K562 (cell line): ENCODE measurements at regions not wholly inside any gene's neighbourhood (a gene's known extent, or its start where the extent isn't known, plus 50 kb on each side); places are given as distances from the start of the nearest gene placed in this dataset.

Experiments used
- ATAC-seq: fragments of 200-7000 bp; cut with Tn5 transposase; 3 replicates; pipeline ENCODE4 v1.9.1; 2020; ENCODE audit warnings: moderate library complexity
- BruUV-seq: library from RNA; stranded (reverse); fragments of 400-500 nt; replicated peaks from 2 replicates; lab custom pipeline; 2021; lab: Mats Ljungman, UMichigan
- CTCF ChIA-PET: fragments of 300-600 bp; formaldehyde crosslinking; extraction: SDS; loops from one replicate; lab custom pipeline; 2021; ENCODE audit warnings: low intra/inter-chr PET ratio; lab: Yijun Ruan, JAX
- POLR2A ChIA-PET: fragments of 300-600, 350-650 bp; sonication (Branson Sonifier 250); formaldehyde crosslinking; extraction: SDS; loops from one replicate; lab custom pipeline; 2021; ENCODE audit warnings: antibody characterized with exemption, inconsistent platforms; lab: Yijun Ruan, JAX
- DNase-seq, 4 experiments: peaks; one replicate each; pipeline versions ENCODE4 v3.0.0 to v3.0.0-alpha.2; 2011 to 2018; ENCODE audit warnings: low spot score in 3 of 4, mixed read lengths in 3 of 4; ENCODE audit errors: extremely low read depth in 1 of 4
- FAIRE-seq: peaks from 2 replicates; lab custom pipeline; 2011; peaks lifted over from hg19 to GRCh38; lab: Jason Lieb, UNC
- H2AFZ ChIP-seq: 2 replicates; pipeline ENCODE4 v1.6.0; 2011; ENCODE audit warnings: low read depth, low read length, control low read depth, inconsistent platforms
- H3K27ac ChIP-seq: fragments of 200-600 bp; 3 replicates; pipeline ENCODE4 v1.8.0; 2011; ENCODE audit warnings: low read depth, mild to moderate bottlenecking, control low read depth, inconsistent platforms, low read length, moderate library complexity, mixed read lengths; ENCODE audit errors: extremely low read depth
- H3K27me3 ChIP-seq, 2 experiments: fragments of 300-600 bp in 1 of 2; 2 replicates in 1 of 2; 3 replicates in 1 of 2; pipeline versions ENCODE4 v1.6.0 to v1.8.0; 2011; ENCODE audit warnings: inconsistent platforms in 2 of 2, low read length in 2 of 2, mild to moderate bottlenecking in 1 of 2, mixed read lengths in 1 of 2, moderate library complexity in 1 of 2; ENCODE audit not compliant: control insufficient read depth in 2 of 2, insufficient read depth in 2 of 2
- H3K36me3 ChIP-seq: fragments of 300-600 bp; 3 replicates; pipeline ENCODE4 v1.8.0; 2011; ENCODE audit warnings: mild to moderate bottlenecking, low read length, inconsistent platforms; ENCODE audit not compliant: control insufficient read depth, insufficient read depth
- H3K4me1 ChIP-seq, 2 experiments: fragments of 200-600 bp in 1 of 2; replicated peaks in 1 of 2; 2 replicates in 1 of 2; 3 replicates in 1 of 2; pipeline versions ENCODE4 v1.5.1 to v1.8.0; 2011; ENCODE audit warnings: inconsistent platforms in 2 of 2, low read length in 2 of 2, mild to moderate bottlenecking in 1 of 2, mixed read lengths in 1 of 2, moderate library complexity in 1 of 2; ENCODE audit not compliant: control insufficient read depth in 2 of 2, insufficient read depth in 2 of 2
- H3K4me2 ChIP-seq: 2 replicates; pipeline ENCODE4 v1.6.1; 2011; ENCODE audit warnings: low read length, control low read depth, inconsistent platforms, mixed read lengths; ENCODE audit not compliant: insufficient read depth
- H3K4me3 ChIP-seq: fragments of 200-600 bp; sonication (generic), shearing (Covaris generic); 2 replicates; pipeline ENCODE4 v1.5.1; 2016; ENCODE audit warnings: control low read depth, inconsistent platforms
- H3K79me2 ChIP-seq: fragments of 200-600 bp; 3 replicates; pipeline ENCODE4 v1.8.0; 2011; ENCODE audit warnings: low read length, inconsistent platforms; ENCODE audit not compliant: control insufficient read depth, insufficient read depth
- H3K9ac ChIP-seq, 2 experiments: 2 replicates each; pipeline versions ENCODE4 v1.6.0 to v1.6.1; 2011; ENCODE audit warnings: low read depth in 2 of 2, low read length in 2 of 2, control low read depth in 1 of 2, inconsistent platforms in 1 of 2, mild to moderate bottlenecking in 1 of 2, mixed read lengths in 1 of 2; ENCODE audit not compliant: insufficient read depth in 1 of 2
- H3K9me1 ChIP-seq: one replicate; pipeline ENCODE4 v1.6.0; 2011; ENCODE audit warnings: inconsistent platforms, mild to moderate bottlenecking, low read length, moderate library complexity; ENCODE audit not compliant: control insufficient read depth, insufficient read depth
- H3K9me3 ChIP-seq: replicated peaks from 2 replicates; pipeline ENCODE4 v1.5.1; 2011; ENCODE audit warnings: low read depth, low read length, inconsistent platforms; ENCODE audit not compliant: control insufficient read depth, insufficient read depth
- H4K20me1 ChIP-seq: replicated peaks from 2 replicates; pipeline ENCODE4 v1.6.1; 2011; ENCODE audit warnings: low read length, inconsistent platforms, mixed read lengths; ENCODE audit not compliant: control insufficient read depth, insufficient read depth
- FOSL1 ChIP-seq: fragments of 200-800 bp; sonication (Bioruptor generic); conservative IDR thresholded peaks from 2 replicates; pipeline ENCODE4 v1.6.1; 2016; ENCODE audit warnings: missing genetic modification characterization, missing compliant biosample characterization
- PHB2 ChIP-seq: fragments of 450-650 bp; IDR thresholded peaks from 2 replicates; pipeline ENCODE4 v1.6.1; 2017; ENCODE audit warnings: low read depth
- SMARCE1 ChIP-seq: fragments of 450-650 bp; IDR thresholded peaks from 2 replicates; pipeline ENCODE4 v1.7.1; 2016; ENCODE audit warnings: mild to moderate bottlenecking
- U2AF1 ChIP-seq: fragments of 200-400 bp; formaldehyde crosslinking; optimal IDR thresholded peaks from 2 replicates; pipeline ENCODE3; 2017; ENCODE audit warnings: mild to moderate bottlenecking, low read depth, low read length, moderate library complexity
- ZKSCAN8 ChIP-seq: fragments of 200-800 bp; sonication (Bioruptor generic); IDR thresholded peaks from 2 replicates; pipeline ENCODE4 v1.6.1; 2016; ENCODE audit warnings: missing genetic modification characterization, missing compliant biosample characterization
- ZNF512 ChIP-seq: IDR thresholded peaks from 2 replicates; pipeline ENCODE4 v1.6.1; 2016; ENCODE audit warnings: missing genetic modification characterization, missing compliant biosample characterization
- WGBS: fragments of 100-300 bp; shearing (Covaris generic); methylation state at CpG from one replicate; pipeline ENCODE4 v1.1.6; 2016; ENCODE audit warnings: low coverage, mixed read lengths; ENCODE audit not compliant: insufficient coverage; ENCODE audit errors: missing lambda C conversion rate; 5-methylcytosine and 5-hydroxymethylcytosine counted together
- in situ Hi-C: fragments of 300-500 bp; cut with MboI; formaldehyde crosslinking; loops from 4 replicates; pipeline ENCODE4 v1.15.0; 2018; ENCODE audit warnings: inconsistent platforms, mixed read lengths
- intact Hi-C: fragments of 100-400 bp; cut with micrococcal nuclease; formaldehyde crosslinking; loops from 2 replicates; pipeline ENCODE4 v1.14.2; 2022

GRCh38 chr3:127490271-127491023 is 100.1 kb downstream of the TPRA1 start:
- no peak overlapping the region for H3K4me2 ChIP-seq
- ATAC-seq: no peak
- no TSS peak for BruUV-seq

More at GRCh38 chr3:127490271-127491023, 100.1 kb downstream of the TPRA1 start:
- no peak overlapping the region for H3K9ac ChIP-seq
- no peaks in the 10 kb centered on the region for H3K9me1 ChIP-seq
- no peaks in the 10 kb centered on the region for H3K9me3 ChIP-seq
- intact Hi-C loops (no loop called here), in situ Hi-C loops (no loop called here)
- H3K36me3 ChIP-seq: no peaks in the 10 kb centered on the region
- no peak for TF ChIP-seq PHB2
- no peak for TF ChIP-seq SMARCE1
- no peak for TF ChIP-seq ZNF512 (tag)
- no peak for TF ChIP-seq U2AF1
- no peak for TF ChIP-seq ZKSCAN8 (CRISPR knock-in tag)
- no peak for TF ChIP-seq FOSL1 (tag)
- 2% methylated on average over 5 of the region's 7 CpGs for WGBS
- no peak overlapping the region for H3K4me3 ChIP-seq
- no peak overlapping the region for H3K27ac ChIP-seq
- ChIA-PET CTCF (no interaction called here), POLR2A (no interaction called here)
- H3K4me1 ChIP-seq: no peaks in the 10 kb centered on the region
- FAIRE-seq (no peak), DNase-seq (no peak)
- no peaks in the 10 kb centered on the region for H3K27me3 ChIP-seq
- H4K20me1 ChIP-seq: no peaks in the 10 kb centered on the region
- H3K79me2 ChIP-seq: no peaks in the 10 kb centered on the region
- no peak overlapping the region for H2AFZ ChIP-seq
